ENCODE measurements at regions not wholly inside any gene's neighbourhood (a gene's known extent, or its start where the extent isn't known, plus 50 kb on each side); places are given as distances from the start of the nearest gene placed in this dataset.

GRCh38 chr3:160105907-160106584 is 117.4 kb downstream of the IL12A start:
- Histone ChIP-seq H3K27me3 (ENCODE audit: control insufficient read depth in 1 of 2, insufficient read depth in 2 of 2, low read length in 2 of 2) (no peaks in the 10 kb centered on the region), H3K4me1 (ENCODE audit: insufficient read depth, low read length) (peaks cover 55% of the 10 kb centered on the region), H4K20me1 (ENCODE audit: insufficient read depth, low read length) (no peaks in the 10 kb centered on the region), H3K9me3 (ENCODE audit: low read length) (no peaks in the 10 kb centered on the region), H3K27ac (ENCODE audit: extremely low read length, insufficient read depth, low read length) (peak overlapping the region; percentile 95), H3K79me2 (ENCODE audit: insufficient read depth, low read length) (no peaks in the 10 kb centered on the region), H3K4me3 (replicated peaks in 1 of 3; ENCODE audit: insufficient read depth in 1 of 3, low read depth in 2 of 3, low read length in 3 of 3) (no peak overlapping the region), H3K9ac (ENCODE audit: insufficient read depth, low read depth, low read length) (no peak overlapping the region), H3K36me3 (replicated peaks in 1 of 2; ENCODE audit: control insufficient read depth in 1 of 2, insufficient read depth in 2 of 2, low read length in 2 of 2) (no peaks in the 10 kb centered on the region), H3K4me2 (ENCODE audit: low read depth, low read length) (no peak overlapping the region), H2AFZ (ENCODE audit: low read length) (no peak overlapping the region)
- no peak for ATAC-seq
- intact Hi-C loops (cut with micrococcal nuclease; ENCODE audit: unreplicated experiment) (no loop called here), in situ Hi-C loops (cut with HindIII; ENCODE audit: extremely low pct_ligation_motif_present, low pct_unique_long_range_greater_than_20kb) (no loop called here)
- no peak for FAIRE-seq
- no peak for DNase-seq (ENCODE audit: low spot score)
- ChIA-PET CTCF (ENCODE audit: low intra/inter-chr PET ratio, low total read pairs) (no interaction called here), POLR2A (interaction anchor here (1.0 to 1.3 kb wide), 4 partner anchors 8 to 74 kb away, joined by 3 to 5 read pairs (median 4); no protein-coding TSS in a partner anchor)
- BruUV-seq (replicated peaks), result no TSS peak
- WGBS (ENCODE audit: low lambda C conversion rate), result 100% methylated on average over 1 of the region's 1 CpG
- TF ChIP-seq NCOA5 (CRISPR knock-in tag; IDR thresholded peaks at IDR 0.05), result no peak
- no peak for TF ChIP-seq RCOR2 (CRISPR knock-in tag; IDR thresholded peaks at IDR 0.05)
- no peak for TF ChIP-seq FOSL1 (CRISPR knock-in tag; IDR thresholded peaks at IDR 0.05; ENCODE audit: borderline replicate concordance)
- TF ChIP-seq, protein P1, sequence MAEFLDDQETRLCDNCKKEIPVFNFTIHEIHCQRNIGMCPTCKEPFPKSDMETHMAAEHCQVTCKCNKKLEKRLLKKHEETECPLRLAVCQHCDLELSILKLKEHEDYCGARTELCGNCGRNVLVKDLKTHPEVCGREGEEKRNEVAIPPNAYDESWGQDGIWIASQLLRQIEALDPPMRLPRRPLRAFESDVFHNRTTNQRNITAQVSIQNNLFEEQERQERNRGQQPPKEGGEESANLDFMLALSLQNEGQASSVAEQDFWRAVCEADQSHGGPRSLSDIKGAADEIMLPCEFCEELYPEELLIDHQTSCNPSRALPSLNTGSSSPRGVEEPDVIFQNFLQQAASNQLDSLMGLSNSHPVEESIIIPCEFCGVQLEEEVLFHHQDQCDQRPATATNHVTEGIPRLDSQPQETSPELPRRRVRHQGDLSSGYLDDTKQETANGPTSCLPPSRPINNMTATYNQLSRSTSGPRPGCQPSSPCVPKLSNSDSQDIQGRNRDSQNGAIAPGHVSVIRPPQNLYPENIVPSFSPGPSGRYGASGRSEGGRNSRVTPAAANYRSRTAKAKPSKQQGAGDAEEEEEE (CRISPR knock-in tag; IDR thresholded peaks at IDR 0.05; ENCODE audit: borderline replicate concordance), result no peak
- no peak for TF ChIP-seq ZNF546 (CRISPR knock-in tag; conservative IDR thresholded peaks at IDR 0.05)
- no peak for TF ChIP-seq SRSF9 (IDR thresholded peaks at IDR 0.05; ENCODE audit: borderline replicate concordance, insufficient read depth, low read depth, low read length, poor library complexity, severe bottlenecking)
- TF ChIP-seq FOXA3 (CRISPR knock-in tag; IDR thresholded peaks at IDR 0.05), result no peak
- no peak for TF ChIP-seq ZNF354B (CRISPR knock-in tag; IDR thresholded peaks at IDR 0.05)
- TF ChIP-seq HMG20A (CRISPR knock-in tag; IDR thresholded peaks at IDR 0.05; ENCODE audit: borderline replicate concordance), result no peak
- TF ChIP-seq ZNF205 (CRISPR knock-in tag; IDR thresholded peaks at IDR 0.05), result no peak
- TF ChIP-seq, protein P2, sequence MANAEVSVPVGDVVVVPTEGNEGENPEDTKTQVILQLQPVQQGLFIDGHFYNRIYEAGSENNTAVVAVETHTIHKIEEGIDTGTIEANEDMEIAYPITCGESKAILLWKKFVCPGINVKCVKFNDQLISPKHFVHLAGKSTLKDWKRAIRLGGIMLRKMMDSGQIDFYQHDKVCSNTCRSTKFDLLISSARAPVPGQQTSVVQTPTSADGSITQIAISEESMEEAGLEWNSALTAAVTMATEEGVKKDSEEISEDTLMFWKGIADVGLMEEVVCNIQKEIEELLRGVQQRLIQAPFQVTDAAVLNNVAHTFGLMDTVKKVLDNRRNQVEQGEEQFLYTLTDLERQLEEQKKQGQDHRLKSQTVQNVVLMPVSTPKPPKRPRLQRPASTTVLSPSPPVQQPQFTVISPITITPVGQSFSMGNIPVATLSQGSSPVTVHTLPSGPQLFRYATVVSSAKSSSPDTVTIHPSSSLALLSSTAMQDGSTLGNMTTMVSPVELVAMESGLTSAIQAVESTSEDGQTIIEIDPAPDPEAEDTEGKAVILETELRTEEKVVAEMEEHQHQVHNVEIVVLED (CRISPR knock-in tag; IDR thresholded peaks at IDR 0.05; ENCODE audit: borderline replicate concordance), result no peak
- no peak for TF ChIP-seq TRIM24 (CRISPR knock-in tag; IDR thresholded peaks at IDR 0.05)
- TF ChIP-seq, protein P3, sequence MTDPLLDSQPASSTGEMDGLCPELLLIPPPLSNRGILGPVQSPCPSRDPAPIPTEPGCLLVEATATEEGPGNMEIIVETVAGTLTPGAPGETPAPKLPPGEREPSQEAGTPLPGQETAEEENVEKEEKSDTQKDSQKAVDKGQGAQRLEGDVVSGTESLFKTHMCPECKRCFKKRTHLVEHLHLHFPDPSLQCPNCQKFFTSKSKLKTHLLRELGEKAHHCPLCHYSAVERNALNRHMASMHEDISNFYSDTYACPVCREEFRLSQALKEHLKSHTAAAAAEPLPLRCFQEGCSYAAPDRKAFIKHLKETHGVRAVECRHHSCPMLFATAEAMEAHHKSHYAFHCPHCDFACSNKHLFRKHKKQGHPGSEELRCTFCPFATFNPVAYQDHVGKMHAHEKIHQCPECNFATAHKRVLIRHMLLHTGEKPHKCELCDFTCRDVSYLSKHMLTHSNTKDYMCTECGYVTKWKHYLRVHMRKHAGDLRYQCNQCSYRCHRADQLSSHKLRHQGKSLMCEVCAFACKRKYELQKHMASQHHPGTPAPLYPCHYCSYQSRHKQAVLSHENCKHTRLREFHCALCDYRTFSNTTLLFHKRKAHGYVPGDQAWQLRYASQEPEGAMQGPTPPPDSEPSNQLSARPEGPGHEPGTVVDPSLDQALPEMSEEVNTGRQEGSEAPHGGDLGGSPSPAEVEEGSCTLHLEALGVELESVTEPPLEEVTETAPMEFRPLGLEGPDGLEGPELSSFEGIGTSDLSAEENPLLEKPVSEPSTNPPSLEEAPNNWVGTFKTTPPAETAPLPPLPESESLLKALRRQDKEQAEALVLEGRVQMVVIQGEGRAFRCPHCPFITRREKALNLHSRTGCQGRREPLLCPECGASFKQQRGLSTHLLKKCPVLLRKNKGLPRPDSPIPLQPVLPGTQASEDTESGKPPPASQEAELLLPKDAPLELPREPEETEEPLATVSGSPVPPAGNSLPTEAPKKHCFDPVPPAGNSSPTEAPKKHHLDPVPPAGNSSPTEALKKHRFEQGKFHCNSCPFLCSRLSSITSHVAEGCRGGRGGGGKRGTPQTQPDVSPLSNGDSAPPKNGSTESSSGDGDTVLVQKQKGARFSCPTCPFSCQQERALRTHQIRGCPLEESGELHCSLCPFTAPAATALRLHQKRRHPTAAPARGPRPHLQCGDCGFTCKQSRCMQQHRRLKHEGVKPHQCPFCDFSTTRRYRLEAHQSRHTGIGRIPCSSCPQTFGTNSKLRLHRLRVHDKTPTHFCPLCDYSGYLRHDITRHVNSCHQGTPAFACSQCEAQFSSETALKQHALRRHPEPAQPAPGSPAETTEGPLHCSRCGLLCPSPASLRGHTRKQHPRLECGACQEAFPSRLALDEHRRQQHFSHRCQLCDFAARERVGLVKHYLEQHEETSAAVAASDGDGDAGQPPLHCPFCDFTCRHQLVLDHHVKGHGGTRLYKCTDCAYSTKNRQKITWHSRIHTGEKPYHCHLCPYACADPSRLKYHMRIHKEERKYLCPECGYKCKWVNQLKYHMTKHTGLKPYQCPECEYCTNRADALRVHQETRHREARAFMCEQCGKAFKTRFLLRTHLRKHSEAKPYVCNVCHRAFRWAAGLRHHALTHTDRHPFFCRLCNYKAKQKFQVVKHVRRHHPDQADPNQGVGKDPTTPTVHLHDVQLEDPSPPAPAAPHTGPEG (CRISPR knock-in tag; IDR thresholded peaks at IDR 0.05), result no peak
- TF ChIP-seq, protein P4, sequence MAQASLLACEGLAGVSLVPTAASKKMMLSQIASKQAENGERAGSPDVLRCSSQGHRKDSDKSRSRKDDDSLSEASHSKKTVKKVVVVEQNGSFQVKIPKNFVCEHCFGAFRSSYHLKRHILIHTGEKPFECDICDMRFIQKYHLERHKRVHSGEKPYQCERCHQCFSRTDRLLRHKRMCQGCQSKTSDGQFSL (CRISPR knock-in tag; IDR thresholded peaks at IDR 0.05), result no peak
- TF ChIP-seq MAFK (conservative IDR thresholded peaks at IDR 0.05 in 1 of 2, IDR thresholded peaks at IDR 0.05 in 1 of 2; ENCODE audit: low read length in 2 of 2), result no peak
- TF ChIP-seq ZNF629 (CRISPR knock-in tag; conservative IDR thresholded peaks at IDR 0.05), result no peak
